ENCODE measurements at regions not wholly inside any gene's neighbourhood (a gene's known extent, or its start where the extent isn't known, plus 50 kb on each side); places are given as distances from the start of the nearest gene placed in this dataset.

DNA sequence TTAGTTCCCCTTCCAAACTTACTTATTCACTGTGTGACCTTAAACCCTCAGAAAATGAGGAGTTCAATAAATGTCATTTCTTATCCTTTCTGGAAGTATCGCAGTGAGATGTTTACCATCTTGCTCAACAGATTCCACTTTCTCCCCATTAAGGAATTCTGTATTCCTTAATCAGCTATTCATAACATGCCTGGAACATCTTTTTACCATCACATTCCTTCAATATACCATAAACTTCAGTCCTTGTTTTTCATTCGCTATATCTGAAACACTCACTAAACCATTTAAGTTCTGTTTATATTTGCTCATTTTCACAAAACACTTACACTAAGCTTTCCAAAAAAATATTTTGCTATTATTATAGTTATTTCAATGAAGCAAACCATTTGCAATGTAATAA, 1158.6 kb downstream of the CDH12 start:
- no peak for DNase-seq (ENCODE audit: low read depth)

DNA sequence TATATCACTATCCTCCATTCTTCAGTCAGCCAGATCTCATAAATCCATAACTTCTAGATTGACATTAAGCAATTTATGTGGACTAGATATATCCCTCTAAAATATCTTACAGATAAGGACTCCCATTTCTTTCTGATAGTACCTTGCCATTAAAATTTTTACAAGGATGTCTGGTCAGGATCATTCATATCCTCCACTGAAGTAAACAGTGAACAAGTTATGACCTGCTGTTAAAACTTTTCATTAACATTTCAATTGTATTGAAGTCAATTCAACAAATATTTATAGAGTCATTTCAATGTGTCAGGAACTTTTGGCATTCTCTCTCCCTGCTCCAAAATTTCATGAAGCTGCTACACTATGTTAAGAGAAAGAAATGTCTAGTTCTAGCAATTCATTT, 1159.6 kb downstream of the CDH12 start:
- no peak for DNase-seq (ENCODE audit: low read depth)

DNA sequence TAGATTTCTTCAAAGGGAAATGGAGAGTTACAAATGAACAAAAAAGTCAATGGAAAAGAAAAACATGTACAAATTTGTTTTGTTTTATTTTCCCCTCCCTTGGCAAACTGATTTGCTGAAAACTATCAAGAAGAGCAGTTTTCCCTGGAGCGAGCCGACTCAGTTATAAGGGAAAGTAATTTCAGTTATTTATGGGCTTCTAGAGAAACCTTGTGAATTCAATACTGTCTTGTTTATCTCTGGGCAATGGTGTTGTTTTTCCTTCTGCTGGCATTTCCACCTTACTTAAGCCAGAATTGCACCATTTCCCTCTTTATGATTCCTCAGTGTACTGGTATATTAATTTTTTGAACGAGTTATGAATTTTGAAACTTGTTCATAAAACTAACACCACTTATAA, 1163.6 kb downstream of the CDH12 start:
- DNase-seq (ENCODE audit: low read depth), result no peak

DNA sequence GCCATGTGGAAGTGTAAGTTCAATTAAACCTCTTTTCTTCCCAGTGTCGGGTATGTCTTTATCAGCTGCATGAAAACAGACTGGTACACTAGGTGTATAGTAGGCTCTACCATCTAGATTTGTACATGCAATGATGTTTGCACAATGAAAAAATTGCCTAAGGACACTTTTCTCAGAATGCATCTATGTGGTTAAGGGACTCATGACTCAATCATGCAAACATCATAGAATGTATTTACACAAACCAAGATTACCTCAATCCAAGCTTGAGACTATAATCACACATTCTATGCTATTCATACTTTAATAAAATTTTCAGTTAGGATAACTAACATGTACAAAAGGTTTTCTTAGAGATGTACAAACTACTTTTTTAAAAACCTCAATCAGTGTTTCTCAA, 1164.5 kb downstream of the CDH12 start:
- no peak for DNase-seq (ENCODE audit: low read depth)

DNA sequence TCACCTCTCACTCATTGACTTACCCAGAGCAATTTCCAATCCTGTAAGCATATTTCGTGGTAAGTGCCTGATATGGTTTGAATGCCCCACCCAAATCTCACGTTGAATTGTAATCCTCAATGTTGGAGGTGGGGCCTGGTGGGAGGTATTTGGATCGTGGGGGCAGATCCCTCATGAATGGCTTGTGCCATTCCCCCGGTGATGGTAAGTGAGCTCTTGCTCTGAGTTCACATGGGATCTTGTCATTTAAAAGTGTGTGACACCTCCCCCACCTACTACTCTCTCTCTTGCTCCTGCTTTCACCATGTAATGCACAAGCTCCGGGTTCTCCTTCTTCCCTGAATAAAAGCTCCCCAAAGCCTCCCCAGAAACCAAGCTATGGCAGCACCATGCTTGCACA, 1165.5 kb downstream of the CDH12 start:
- DNase-seq (ENCODE audit: low read depth), result no peak

DNA sequence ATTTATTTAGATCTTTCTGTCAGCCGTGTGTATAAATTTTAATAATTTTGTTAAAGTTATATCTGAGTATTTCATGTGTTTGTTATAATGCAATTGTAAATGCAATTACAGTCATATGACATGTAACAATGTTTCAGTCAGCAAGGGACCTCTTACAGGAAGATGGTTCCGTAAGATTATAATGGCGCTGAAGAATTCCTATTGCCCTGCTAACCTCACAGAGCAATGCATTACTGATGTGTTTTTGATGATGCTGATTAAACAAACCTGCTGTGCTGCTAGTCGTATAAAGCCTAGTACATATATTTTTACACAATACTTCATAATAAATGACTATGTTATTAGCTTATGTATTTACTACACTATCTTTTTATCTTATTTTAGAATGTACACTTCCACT, 1166.4 kb downstream of the CDH12 start:
- no peak for DNase-seq (ENCODE audit: low read depth)

DNA sequence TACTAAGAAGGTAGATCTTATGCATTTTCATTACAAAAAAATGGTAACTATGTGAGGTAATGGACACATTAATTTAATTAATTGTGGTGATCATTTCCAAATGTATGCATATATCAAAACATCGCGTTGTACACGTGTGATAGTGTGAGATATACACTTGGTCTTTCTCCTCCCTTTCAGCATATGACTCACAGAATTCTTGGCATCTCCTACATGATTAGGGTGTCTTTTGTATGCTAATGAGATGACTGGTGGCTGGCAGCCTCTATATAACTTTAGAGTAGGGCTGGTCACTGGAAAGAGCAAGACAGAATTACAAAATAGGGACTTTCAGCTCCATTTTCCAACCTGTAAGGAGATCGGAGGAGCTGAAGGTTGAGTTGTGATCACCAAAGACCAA, 1167.6 kb downstream of the CDH12 start:
- no peak for DNase-seq (ENCODE audit: low read depth)

DNA sequence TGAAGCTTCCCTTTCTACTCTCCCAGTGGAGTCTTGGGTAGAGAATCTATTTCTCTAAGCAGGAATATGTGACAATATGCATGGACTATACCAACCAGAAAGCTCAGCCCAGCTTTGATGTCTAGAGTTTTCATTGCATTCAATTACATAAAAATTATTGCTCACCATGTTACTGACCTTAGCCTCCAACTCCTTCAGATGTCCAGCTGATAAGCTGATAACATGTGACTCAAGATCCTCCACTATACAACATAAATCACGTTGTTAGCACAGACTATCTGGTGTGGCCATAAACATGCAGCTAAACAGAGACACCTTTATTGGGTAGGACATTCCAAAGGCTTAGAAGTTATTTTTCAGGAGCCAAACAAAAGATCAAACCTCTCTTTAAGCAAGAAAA, 1168.2 kb downstream of the CDH12 start:
- DNase-seq (ENCODE audit: low read depth), result no peak

DNA sequence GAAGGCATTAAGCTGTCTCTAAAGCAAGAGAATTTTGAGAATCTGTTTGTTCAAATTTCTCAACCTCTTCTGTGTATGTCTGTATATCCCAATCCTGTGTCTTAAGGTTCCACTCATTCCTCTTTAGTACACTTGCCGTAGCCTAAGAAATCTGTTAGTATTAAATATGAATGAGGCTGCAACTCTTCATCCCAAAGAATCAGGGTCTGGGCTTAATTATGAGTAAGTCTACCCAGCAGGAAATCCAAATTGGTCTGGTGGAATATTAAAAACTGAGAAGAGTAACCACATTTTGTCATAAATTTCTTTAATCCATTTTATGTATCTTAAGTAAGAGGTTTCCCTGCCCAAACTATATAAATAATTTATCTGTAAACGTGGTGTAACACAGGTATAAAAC, 1171.2 kb downstream of the CDH12 start:
- no peak for DNase-seq (ENCODE audit: low read depth)

DNA sequence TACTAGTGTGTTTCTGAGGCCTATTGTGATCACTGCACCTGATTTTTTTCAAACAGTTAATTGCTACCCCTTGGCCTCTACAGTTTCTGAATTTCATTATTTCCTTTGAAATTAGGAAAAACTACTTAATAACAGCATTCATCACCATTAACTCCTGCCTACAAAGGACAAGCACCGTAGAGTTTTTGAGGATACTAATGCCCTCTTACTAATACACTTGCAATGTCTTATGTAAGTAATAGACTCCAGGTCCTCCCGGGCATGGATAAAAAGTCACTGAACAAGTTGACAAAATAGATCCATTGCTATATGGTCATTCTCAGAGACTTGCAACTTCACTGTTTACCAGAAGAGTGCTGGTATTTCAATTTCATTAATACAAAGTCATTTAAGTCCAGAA, 1172.5 kb downstream of the CDH12 start:
- no peak for DNase-seq (ENCODE audit: low read depth)

DNA sequence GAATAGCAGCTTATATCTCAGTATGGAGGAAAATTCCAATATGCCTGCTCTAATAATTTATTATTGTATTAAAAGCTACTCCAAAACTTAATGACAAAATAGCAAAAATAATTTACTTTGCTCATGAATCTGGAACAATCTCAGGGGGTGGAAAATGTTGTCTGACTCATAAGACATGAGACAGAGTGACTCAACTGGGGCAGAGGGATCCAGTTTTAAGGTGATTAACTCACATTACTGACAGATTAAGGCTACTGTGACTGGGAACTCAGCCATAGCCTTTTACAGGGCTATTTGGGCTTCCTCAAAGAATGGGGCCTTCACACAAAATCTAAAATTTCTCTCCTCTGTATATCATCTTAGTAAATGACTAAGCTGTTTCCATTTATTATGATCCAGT, 1172.9 kb downstream of the CDH12 start:
- no peak for DNase-seq (ENCODE audit: low read depth)

DNA sequence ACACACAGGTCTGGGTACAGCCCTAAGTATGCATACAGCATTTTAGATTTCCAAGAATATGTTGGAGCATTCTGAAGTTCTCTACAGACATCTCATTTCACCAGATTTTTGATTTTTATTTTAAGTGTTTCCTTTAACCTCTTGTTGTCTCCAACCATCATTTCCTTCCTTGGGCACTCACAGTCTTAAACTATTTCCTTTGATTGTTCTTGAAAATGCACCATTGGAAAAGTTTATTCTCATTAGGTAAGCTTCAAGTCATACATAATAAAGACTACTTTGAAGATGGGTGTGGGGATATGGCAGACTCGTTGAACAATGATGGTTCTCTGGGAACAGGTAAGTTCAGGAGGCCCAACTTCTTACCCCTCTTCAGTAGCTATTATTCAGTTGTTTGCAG, 1174.6 kb downstream of the CDH12 start:
- DNase-seq (ENCODE audit: low read depth), result no peak

DNA sequence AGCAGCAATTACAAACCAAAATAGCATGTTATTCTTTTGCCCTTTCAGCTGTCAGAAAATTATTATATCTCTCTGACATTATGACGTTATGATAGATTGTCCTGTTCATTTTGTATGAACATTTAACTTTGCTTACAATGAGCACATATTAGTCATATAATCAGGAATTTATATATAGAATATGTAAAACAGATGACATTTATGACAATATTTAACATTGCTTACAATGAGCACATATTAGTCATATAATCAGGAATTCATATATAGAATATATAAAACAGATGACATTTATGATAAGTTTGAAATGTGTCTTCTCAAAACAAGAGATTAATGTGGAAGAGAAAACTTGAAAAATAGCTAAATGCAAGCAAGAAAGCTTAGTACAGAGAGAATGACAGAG, 1180.2 kb downstream of the CDH12 start:
- no peak for DNase-seq (ENCODE audit: low read depth)

DNA sequence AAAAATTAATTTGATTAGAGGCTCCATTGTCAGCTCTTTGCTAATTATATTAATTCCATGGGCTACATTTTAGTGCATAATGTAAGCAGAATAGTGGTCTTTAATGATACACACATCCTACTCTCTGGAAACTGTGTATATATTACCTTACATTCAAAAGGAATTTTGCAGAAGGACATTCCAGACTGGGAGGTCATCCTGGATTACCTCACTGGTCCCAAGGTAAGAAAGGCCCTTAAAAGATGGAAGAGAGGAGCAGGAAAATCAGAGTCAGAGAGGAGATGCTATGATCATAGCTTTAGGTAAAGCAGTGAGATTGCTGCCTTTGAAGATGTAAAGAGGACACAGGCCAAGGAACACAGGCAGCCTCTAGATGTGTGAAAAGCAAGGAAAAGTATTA, 1180.8 kb downstream of the CDH12 start:
- no peak for DNase-seq (ENCODE audit: low read depth)

DNA sequence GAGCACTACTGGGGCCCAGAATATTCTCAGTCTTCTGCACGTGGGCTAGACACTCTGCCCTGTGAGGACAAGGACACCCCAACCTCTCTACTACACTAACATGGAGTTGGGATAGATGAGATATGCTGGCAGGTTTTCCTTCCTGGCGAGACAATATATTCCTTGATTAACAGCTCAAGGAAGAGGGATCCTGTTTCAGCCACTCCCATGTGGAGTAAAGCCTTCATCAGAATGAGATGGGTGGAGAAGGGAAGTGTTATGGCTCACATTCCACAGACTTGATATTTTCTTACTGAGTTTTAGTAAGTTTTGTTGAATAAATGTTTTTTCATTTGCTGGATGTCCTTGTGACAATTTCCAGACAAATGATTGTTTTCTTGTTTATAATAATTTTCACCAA, 1187.6 kb downstream of the CDH12 start:
- no peak for DNase-seq (ENCODE audit: low read depth)

DNA sequence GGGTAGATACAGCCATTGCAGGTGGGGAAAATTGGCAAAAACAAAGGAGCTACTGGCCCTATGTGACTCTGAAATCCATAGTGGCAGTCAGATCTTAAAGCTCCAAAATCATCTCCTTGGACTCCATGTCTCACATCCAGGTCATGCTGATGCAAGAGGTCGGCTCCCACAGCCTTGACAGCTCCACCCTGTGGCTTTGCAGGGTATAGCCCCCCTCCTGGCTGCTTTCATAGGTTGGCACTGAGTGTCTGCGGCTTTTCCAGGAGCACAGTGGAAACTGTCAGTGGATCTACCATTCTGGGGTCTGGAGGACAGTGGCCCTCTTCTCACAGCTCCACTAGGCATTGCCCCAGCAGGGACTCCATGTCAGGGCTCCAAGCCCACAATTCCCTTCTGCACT, 1190.1 kb downstream of the CDH12 start:
- DNase-seq (ENCODE audit: low read depth), result no peak

DNA sequence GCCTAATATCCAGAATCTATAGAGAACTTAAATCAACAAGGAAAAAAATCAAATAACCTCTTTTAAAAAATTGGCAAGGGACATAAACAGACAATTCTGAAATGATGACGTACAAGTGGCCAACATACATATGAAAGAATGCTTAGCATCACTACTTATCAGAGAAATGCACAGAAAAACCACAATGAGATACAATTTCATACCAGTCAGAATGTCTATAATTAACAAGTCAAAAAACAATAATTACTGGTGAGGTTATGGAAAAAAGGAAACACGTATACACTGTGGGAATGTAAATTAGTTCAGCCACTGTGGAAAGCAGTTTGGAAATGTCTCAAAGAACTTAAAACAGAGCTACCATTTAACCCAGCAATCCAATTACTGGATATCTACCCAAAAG, 1192.0 kb downstream of the CDH12 start:
- DNase-seq (ENCODE audit: low read depth), result no peak

DNA sequence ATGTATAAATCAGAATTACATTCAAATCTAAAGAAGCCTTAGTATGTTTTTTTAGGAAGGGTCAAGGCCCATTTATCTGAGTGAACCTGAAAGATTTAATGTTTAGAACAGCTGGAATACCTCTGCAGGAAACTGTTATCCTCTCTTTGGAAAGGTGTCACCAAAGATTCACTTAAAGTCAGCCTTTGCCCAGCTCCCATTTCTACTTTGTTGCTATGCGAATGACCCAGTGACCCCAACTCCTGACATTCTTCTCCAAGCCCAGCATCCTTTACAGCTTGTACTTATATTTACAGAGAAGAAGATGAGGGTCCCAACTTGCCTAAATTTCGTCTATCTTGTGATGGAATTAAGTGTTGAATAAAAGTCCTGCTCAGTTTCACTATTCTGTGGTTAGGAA, 1198.6 kb downstream of the CDH12 start:
- no peak for DNase-seq (ENCODE audit: low read depth)

DNA sequence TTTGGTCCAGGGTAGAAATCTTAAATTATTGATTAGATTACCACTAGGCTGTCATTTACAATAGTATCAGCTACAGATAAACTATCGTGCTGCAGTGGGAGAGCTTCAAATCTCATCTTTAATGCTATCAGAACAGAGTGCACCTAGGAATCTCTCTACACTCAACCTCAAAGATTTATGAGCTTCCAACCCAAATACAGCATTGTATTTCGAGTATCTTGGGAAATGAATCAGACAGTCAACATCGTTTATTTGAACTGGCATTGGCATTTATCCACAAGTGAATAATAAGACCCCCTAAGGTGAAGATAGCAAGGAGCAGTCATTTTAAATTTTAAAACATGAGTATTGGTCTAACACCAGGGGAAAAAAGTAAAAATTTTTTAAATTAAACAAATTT, 1203.2 kb downstream of the CDH12 start:
- no peak for DNase-seq (ENCODE audit: low read depth)

DNA sequence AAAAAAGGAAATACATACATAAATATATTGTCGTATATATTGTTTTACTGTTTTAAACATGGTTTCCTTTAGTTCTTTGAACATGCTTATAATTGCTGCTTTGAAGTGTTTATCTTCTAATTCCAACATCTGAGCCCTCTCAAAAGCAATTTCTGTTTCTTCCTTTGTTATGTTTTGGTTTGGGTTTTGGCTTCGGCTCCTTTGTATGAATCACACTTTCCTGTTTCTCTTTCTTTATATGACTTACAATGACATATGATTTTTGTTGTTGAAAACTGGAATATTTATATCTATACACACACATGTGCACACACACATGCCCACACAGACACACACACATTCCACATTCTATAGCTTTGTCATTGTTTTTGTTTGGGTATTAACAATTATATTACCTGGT, 1206.7 kb downstream of the CDH12 start:
- no peak for DNase-seq (ENCODE audit: low read depth)

DNA sequence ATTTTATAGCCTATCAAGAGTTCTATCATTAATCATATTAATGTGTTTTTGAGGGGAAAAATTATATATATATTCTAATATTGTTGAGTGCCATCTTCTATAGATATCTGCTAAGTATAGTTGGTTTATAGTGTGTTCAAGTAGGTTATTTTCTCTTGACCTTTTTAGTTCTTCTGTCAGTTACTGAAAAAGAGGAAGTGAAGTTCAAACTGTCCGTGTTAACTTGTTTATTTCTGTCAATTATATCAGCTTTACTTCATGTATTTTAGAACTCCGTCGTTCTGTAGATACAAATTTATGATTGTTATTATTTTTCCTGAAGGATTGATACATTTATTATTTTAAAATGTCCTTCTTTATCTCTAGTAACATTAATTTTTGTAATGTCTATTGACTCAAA, 1209.1 kb downstream of the CDH12 start:
- no peak for DNase-seq (ENCODE audit: low read depth)

DNA sequence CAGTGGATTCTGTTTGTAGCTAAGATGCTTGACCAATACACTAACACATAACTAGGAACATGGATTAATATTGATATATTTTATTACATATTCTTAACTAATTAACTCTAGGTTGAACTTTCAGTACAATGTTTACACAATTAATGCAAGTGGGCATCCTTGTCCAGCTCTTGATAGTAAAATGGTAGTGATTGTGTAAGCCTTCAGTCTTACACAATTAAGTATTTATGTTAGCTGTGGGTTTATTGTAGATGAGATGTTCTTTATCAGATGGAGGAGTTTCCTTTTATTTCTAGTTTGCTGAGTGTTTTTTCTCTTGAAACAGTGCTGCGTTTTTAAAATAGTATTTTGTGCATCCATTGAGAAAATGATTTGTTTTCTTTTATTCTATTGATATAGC, 1210.8 kb downstream of the CDH12 start:
- DNase-seq (ENCODE audit: low read depth), result no peak

DNA sequence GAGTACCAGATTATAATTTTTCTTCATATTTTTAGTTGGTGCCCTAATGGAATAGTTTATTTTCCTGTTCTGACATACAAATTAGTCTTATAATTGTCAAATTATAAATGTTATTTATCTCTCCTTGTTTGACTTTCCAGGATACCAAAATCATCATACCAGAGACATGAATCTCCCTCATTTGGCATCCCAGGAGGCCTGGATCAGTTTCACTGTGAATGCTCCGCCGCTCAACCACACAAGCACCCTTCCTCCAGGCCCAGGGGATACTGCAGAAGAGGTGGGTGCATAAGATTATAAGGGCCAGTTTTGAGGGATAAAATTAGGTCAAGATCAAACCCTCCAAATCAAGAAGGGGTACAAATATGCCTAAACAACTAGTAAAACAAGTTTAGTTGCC, 1229.3 kb downstream of the CDH12 start:
- no peak for DNase-seq (ENCODE audit: low read depth)

DNA sequence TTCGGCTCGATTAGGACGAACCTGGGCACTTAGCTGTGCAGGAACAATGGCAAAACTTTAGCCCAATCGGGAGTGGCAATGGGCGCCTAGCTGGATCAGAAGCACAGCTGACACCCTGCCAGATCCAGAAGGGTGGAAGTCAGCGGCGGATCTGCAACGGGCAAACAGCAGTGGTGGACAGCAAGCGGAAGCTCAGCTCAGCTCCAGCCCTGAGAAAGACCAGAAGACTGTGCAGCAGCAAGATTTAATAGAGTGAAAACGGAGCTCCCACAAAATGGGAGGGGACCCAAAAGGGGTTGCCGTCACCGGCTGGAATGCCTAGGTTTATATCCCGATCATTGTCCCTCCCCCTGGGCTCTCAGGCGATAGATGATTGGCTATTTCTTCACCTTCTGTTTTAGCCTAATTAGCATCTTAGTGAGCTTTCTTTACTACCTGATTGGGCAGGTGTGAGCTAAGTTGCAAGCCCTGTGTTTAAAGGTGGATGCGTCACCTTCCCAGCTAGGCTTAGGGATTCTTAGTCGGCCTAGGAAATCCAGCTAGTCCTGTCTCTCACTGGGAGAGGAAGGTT, 1237.9 kb downstream of the CDH12 start:
- no peak for DNase-seq (ENCODE audit: low read depth)

DNA sequence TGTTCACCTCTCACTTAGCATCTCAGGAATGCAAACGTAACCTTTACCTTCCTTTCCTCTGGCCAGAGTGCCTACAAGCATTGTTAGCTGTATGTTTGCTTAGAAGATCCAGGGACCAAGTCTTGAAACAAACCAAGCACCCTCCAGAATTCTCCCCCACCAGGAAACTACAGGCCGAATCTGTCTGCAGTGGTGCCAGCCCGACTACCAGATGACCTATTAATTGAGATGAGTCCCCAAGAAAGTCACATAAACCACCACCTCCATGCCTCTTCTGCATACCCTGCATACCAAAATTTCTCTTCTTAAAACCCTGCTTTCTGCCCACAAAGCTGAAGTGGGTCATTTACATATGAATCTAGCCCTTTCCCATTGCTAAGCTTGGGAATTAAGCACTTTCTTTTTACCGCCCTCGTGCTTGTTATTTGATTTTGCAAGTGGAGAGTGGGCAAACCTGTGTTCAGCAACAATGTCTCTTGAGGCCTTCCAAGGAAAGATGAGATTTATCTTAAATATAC, 1239.1 kb downstream of the CDH12 start:
- no peak for DNase-seq (ENCODE audit: low read depth)
